ENCODE measurements at regions not wholly inside any gene's neighbourhood (a gene's known extent, or its start where the extent isn't known, plus 50 kb on each side); places are given as distances from the start of the nearest gene placed in this dataset.

DNA sequence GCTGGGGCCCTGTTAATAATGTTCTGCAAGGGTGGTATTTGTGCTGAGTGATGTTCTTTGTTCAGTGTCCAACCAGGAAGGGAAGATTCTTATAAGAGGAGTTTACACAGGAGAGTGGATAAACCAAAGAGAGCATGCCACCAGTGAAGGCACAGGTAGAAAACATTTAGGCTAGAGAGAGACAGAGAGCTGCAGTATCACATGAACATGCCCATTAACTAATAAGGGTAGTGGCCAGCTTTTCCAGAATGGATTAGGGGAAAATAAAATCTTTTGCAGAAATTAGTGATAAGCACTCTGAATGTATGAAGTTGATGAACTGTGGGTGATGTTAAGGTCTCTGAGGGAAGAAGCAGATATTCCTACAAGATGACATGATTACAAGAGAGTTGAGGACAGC, 54.1 kb upstream of the PRLR start:
- no peak for DNase-seq (ENCODE audit: low read depth)
- no peak overlapping the region for H3K4me3 ChIP-seq (ENCODE audit: low read depth, low read length)
- TF ChIP-seq, protein P1, sequence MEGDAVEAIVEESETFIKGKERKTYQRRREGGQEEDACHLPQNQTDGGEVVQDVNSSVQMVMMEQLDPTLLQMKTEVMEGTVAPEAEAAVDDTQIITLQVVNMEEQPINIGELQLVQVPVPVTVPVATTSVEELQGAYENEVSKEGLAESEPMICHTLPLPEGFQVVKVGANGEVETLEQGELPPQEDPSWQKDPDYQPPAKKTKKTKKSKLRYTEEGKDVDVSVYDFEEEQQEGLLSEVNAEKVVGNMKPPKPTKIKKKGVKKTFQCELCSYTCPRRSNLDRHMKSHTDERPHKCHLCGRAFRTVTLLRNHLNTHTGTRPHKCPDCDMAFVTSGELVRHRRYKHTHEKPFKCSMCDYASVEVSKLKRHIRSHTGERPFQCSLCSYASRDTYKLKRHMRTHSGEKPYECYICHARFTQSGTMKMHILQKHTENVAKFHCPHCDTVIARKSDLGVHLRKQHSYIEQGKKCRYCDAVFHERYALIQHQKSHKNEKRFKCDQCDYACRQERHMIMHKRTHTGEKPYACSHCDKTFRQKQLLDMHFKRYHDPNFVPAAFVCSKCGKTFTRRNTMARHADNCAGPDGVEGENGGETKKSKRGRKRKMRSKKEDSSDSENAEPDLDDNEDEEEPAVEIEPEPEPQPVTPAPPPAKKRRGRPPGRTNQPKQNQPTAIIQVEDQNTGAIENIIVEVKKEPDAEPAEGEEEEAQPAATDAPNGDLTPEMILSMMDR (IDR thresholded peaks at IDR 0.05; ENCODE audit: low read depth, low read length, missing control alignments) = no peak

GRCh38 chr5:35282810-35283209, 52.5 kb upstream of the PRLR start:
- TF ChIP-seq, protein P1 (IDR thresholded peaks at IDR 0.05; ENCODE audit: low read depth, low read length, missing control alignments) = no peak
- DNase-seq (ENCODE audit: low read depth) = no peak
- no peak overlapping the region for H3K4me3 ChIP-seq (ENCODE audit: low read depth, low read length)

- no peak for DNase-seq (ENCODE audit: low read depth)
- TF ChIP-seq, protein P1 (IDR thresholded peaks at IDR 0.05; ENCODE audit: low read depth, low read length, missing control alignments) = no peak
Measured at GRCh38 chr5:35281613-35282012, 51.3 kb upstream of the PRLR start.

More at GRCh38 chr5:35281613-35282012, 51.3 kb upstream of the PRLR start:
- H3K4me3 ChIP-seq (ENCODE audit: low read depth, low read length) = no peak overlapping the region

Data from GM12864 (cell line).